Eye (tissue), 1 donor: ENCODE measurements at regions not wholly inside any gene's neighbourhood (a gene's known extent, or its start where the extent isn't known, plus 50 kb on each side); places are given as distances from the start of the nearest gene placed in this dataset.
"Not testable (repeated sequence)": the region's sequence is repeated elsewhere in the genome, so short reads cannot be mapped to it uniquely, and the experiment has no call there.

Source experiments
- DNase-seq: peaks from one replicate; pipeline ENCODE4 v3.0.0-alpha.2; 2015

DNA sequence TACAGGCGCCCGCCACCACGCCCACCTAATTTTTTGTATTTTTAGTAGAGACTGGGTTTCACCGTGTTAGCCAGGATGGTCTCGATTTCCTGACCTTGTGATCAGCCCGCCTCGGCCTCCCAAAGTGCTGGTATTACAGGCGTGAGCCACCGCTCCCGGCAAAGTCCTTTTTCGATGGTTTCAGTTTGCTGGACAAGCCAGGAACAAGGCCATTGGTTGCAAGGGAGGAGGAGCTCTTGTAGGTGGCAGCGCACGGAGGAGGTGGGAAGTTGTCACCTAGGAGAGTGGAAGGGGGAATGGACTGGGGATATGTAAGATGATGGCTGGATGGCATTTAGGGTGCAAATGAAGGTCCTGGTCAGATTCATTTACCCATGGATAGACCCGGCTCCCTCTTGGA lies 218.5 kb upstream of the ATP6AP2 start:
- not testable (repeated sequence) for DNase-seq

DNA sequence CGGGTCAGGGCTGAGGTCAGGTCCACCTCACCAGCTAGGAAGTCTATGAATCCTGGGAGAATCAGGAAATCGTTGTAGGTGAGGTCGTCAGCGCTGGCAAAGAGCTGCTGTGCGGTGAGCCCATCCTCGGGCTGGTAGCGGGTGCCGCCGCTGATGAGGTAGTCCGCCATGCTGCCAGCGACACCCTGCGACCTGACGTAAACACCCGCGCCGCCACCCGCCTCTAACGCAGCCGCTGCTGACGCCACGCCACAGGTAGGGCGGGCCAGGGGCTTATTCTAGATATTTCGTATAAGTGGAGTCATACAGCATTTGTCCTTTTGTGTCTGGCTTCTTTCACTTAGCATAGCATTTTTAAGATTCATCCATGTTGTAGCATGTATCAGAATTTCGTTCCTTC lies 220.2 kb upstream of the ATP6AP2 start:
- no peak for DNase-seq

DNA sequence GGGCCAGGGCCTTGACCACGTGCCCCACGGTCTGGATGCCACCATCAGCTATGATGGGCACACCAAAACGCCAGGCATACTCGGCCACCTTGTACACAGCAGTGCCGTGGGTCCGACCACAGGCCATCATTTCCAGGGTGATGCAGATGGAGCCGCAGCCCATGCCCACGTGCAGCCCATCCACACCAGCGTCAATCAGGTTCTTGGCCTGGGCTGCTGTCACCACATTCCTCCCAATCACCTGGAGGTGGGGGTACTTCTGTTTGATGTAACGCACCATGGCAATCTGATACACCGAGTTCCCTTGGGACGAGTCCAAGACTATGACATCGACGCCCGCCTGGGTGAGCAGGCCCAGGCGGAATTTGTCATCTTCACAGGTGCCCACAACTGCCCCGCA lies 221.2 kb upstream of the ATP6AP2 start:
- DNase-seq = no peak

DNA sequence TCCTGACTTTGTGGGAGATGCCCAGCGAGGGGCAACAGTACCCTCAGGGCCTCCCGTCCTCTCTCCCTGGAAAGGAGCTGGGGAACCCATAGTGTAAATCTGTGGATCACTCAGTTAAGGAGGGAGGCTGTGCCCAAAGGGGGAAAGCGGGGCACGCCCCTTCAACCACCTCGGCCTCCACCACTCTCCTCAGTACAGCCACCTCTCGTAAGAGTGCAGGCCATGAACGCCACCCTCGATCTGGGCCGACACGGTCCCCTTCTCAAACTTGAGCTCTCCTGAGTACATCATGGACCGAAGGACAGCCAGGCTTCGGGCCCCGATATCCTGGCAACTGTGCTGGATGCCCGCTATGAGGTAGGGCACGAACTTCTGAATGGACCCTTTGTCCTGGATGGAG lies 221.8 kb upstream of the ATP6AP2 start:
- DNase-seq = no peak

DNA sequence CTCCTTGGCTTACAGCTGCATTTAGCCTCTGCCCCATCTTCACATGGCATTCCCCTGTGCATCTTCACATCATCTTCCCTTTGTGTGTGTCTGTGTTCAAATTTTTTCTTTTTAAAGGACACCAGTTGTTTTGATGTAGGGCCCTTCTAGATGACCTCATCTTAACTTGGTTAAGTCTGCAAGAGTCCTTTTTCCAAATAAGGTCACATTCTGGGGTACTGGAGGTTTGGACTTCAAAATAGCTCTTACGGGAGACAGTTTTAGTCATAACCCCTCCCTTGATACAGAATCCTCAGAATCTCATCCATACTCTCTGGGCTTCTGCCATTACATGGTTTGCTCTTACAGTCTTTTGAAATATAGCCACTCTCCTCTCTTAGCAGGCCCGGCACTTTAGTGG lies 231.5 kb upstream of the ATP6AP2 start:
- no peak for DNase-seq

DNA sequence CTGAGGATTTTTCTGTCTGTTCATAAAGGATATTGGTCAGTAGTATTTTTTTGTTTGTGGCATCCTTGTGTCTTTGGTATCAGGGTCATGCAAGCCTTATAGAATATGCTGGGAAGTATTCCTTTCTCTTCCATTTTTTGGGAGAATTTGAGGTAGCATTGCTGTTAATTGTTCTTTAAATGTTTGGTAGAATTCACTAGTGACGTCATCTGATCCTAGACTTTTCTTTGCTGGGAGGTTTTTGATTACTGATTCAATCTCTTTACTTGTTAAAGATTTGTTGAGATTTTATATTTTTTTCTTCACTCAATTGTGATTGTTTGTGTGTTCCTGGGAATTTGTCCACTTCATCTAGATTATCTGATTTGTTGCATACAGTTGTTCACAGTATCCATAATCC lies 234.4 kb upstream of the ATP6AP2 start:
- no peak for DNase-seq

GRCh38 chrX:40343319-40343718 lies 237.5 kb upstream of the ATP6AP2 start:
- no peak for DNase-seq

- no peak for DNase-seq
Measured at GRCh38 chrX:40340116-40340515, 240.7 kb upstream of the ATP6AP2 start.

DNA sequence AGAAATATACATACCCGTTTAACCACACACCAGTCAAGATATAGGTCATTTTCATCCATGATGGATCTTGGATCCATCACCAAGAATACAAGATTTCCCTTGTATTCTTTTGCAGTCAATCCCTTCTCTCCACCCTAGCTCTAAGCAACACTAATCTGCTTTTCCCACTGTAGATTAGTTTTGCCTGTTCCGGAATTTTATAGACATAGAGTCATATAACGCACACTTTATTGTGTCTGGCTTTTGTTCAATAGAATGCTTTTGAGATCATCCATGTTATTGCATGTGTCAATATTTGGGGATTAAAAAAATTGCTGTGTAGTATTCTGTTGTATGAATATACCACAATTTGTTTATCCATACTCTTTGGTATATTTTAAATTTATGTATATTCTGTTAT lies 235.6 kb upstream of the BCOR start:
- no peak for DNase-seq

- DNase-seq = no peak
Measured at GRCh38 chrX:40331762-40332161, 234.0 kb upstream of the BCOR start.

- DNase-seq = no peak
Measured at GRCh38 chrX:40331353-40331752, 233.6 kb upstream of the BCOR start.

- DNase-seq = no peak
Measured at GRCh38 chrX:40329616-40330015, 231.9 kb upstream of the BCOR start.

DNA sequence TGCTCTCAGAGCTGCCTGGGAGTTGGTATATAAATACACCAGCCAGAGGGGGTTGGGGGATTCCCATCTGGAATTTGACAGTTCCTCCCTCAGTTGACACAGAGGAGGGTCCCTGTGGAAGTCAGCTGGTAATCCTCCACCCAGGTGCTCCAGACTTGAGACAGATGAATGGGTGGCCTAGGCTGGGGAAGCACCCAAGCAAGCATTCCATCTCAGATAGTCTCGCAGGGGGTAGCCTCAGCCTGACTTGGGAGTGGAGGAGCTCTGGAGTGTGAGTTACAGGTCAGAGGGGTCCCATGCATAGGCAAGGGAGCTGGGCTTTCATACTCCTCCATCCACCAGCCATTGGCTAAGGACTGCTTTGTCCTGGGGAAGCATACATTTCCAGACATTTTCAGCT lies 229.3 kb upstream of the BCOR start:
- no peak for DNase-seq

DNA sequence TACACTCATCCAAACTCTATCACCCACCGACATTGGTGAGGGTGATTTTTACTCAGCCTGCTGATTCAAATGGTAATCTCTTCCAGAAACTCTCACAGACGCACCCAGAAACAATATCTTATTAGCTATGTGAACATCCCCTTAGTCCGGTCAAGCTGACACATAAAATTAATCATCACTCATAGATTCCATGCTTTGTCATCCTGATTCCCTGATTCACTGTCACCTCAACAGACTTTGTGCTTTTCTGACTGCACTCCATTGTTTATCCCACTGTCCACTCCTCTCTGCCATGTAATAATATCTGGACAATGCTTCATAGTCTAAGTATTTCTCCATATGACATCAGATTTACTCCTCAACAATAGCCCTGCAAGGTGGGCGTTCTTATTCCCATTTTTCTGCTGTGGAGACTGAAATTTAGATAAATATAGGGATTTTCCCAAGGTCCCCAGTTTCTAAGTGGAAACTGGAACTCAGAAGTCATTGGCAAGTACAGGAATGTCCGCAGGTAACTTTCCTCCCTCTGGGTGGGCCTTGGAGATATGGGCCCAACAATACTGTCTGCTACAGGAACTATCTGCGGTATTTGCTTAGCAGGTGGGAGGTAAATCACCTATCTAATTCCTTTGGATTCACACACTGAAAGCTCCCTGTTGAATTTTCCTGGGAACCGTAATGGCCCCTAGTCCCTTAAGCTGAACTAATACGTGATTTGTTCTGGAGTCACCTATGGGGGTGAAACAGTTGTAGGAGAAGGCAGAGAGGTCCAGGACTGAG lies 228.6 kb upstream of the BCOR start:
- no peak for DNase-seq

DNA sequence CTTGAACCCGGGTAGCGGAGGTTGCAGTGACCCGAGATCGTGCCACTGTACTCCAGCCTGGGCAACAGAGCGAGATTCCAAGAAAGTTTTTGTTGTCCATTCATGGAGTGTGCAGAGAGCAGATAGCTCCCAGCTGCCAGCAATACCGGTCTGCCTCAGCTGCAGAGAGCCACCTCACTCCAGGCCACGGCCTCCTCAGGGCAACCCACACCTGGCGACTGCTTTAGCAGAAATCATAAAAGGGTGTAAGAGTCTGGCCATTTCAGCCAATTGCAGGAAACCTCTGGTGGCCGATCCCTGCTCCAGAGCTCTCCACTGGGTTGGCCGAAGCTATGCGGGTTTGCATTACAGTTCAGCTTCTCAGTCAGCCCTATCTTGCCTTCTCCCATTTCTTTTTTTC lies 227.4 kb upstream of the BCOR start:
- no peak for DNase-seq

- DNase-seq = no peak
Measured at GRCh38 chrX:40323977-40324376, 226.2 kb upstream of the BCOR start.

- no peak for DNase-seq
Measured at GRCh38 chrX:40320819-40321218, 223.1 kb upstream of the BCOR start.

DNA sequence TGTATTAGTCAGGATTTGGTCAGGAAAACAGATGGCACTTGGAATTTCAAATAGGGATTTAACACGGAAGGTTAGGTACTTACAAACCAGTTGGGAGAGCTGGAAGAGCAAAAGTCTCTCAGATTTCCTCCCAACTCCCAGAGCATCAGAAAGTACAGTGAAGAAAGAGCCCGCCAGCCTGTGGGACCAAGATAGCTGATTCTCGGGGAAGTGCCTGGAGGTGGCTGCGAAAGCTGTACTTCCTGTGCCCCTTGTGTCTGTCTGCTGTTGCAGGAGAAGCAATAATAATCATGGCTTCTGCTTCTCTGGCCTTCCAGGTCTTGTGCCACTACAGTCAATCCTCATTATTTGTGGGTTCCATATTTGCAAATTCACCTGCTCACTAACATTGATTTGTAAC lies 221.0 kb upstream of the BCOR start:
- DNase-seq = no peak

DNA sequence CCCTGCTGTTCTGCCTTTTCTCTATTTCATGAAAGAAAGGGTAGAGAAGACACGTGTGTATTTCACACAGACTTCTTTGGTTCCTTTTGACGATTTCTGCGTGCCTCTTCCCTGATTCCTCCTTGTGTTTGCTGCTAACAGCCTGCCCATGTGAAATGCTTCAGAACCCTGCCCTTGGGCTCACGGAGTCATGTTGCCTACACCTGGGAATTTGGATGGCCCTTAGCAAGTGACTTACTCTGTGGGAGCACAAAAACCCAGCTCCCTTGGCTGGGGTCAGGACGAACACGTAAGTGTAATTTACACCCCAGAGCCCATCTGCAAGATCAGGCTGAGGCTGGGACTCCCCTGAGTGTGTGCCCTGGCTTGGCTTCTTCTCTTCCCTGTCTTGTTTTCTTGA lies 220.3 kb upstream of the BCOR start:
- DNase-seq = no peak

DNA sequence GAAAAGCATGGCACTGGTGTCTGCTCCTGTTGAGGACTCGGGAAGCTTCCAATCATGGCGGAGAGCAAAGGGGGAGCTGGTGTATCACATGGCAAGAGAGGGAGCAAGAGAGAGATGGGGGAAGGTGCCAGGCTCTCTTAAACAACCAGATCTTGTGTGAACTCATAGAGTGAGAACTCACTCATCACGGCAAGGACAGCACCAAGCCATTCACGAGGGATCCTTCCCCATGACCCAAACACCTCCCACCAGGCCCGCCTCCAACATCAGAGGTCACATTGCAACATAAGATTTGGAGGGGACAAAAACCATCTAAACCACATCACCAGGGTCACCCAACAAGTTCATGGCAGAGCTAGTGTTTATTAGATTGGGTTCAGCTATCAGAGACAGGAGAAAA lies 218.7 kb upstream of the BCOR start:
- no peak for DNase-seq

- DNase-seq = no peak
Measured at GRCh38 chrX:40314070-40314469, 216.3 kb upstream of the BCOR start.

DNA sequence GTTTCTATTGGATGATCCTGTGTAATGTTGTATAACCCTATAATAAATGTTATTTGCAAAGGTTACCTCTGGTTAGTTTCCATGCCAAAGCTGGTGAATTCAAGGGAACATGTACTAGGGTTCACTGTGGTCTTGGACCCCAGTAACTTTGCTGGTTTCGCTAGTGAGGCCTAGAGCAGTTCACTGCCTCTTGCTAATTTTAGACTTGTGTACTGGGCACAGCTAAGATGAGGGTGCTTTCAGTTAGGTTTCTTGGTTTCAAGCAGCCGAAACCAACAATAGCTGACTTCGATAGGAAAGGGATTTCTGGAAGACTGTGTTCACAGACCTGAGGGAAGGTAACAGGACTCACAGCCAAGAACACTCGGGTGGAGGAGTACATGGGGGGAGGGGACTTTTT lies 215.5 kb upstream of the BCOR start:
- no peak for DNase-seq

GRCh38 chrX:40310447-40310846 lies 212.7 kb upstream of the BCOR start:
- no peak for DNase-seq

- DNase-seq = no peak
Measured at GRCh38 chrX:40310016-40310415, 212.3 kb upstream of the BCOR start.

DNA sequence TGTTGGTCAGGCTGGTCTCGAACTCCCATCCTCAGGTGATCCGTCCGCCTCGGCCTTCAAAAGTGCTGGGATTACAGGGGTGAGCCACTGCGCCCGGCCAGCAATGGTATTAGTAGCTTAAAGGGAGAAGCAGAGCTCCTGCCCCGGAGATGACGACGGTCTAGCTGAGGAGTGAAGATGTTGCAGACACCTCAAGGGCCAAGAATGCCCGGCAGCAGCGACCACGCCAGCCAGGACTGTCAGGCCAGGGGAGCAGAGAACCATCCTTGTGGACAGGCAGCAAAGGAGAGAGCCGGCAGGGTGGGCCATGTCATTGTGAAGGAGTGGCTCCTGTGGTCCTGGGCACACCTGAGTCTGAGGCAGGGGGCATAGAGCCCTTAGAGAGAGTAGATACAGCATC lies 210.1 kb upstream of the BCOR start:
- DNase-seq = no peak

GRCh38 chrX:40304115-40304514 lies 206.4 kb upstream of the BCOR start:
- DNase-seq = no peak
